ENCODE measurements at regions not wholly inside any gene's neighbourhood (a gene's known extent, or its start where the extent isn't known, plus 50 kb on each side); places are given as distances from the start of the nearest gene placed in this dataset.
A peak's percentile ranks its signal among the peaks of the same experiment; 100 is the strongest.

DNA sequence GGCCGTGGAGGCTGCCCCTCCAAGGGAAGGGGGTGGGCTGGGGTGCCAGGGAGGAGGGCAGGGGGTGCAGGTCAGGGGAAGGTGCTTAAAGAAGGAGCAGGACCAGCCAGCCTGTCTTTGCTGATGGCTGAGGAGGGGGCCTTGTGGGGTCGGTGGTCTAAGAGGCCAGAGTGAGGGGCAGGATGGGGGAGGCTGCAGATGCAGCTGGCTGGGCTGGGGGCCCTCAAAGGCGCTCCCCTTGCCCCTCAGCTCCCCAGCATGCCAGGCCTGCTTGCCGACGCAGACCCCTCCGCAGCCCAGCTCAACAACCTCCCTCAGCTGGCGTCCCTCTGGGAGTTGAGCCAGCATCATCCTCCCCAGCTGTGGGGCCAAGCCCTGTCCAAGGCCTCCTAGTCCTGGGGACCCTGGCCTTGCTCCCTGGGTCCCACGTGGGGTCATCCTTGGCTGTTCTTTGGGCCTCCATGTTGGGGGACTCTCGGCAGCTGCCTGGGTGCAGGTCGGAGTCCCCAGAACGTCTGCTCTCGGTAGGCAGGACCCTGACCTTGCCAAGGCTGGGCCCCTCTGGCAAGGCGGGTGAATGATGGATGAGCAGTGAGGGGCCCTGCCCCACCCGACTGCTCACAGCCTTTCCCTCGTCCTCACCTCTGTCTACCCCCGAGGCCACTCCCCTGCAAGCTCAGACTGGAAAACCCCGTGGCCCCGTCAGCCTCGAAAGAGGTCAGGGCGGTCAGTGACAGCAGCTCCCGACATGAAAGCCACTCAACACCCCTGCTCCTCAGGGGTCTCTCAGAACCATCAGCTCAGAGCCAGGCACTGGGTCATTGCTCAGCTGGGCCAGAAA lies 119.4 kb downstream of the FAM53A start:
- Mint-ChIP-seq H3K36me3 (no peaks in the 10 kb centered on the region), H3K4me3 (no peak overlapping the region), H3K4me1 (peaks cover 0 to 4% (median 2%) of the 10 kb centered on the region in 4 donors), H3K9me3 (no peaks in the 10 kb centered on the region), H3K27me3 (peaks cover 2% of the 10 kb centered on the region in 2 donors), H3K27ac (peak overlapping the region in 1 of 7 donors; percentile 70)
- no peaks in the 10 kb centered on the region for H3K27me3 ChIP-seq (ENCODE audit: insufficient read depth, low read length)
- H3K36me3 ChIP-seq (ENCODE audit: insufficient read depth, low read length): no peaks in the 10 kb centered on the region
- no peak overlapping the region for H3K4me3 ChIP-seq (ENCODE audit: low read length in 2 of 2)
- H3K9me3 ChIP-seq (ENCODE audit: control insufficient read depth in 1 of 2, low read length in 2 of 2): no peaks in the 10 kb centered on the region
- H3K4me1 ChIP-seq (ENCODE audit: insufficient read depth, low read length): peaks cover 10% of the 10 kb centered on the region
- peak in 1 of 5 donors; percentile 40 for DNase-seq
- H3K27ac ChIP-seq (ENCODE audit: low read depth, low read length): no peak overlapping the region
- POLR2A ChIA-PET (ENCODE audit: partially characterized antibody): interaction anchor here (1.2 kb wide), 1 partner anchor 15 kb away, joined by 3 read pairs; no protein-coding TSS in a partner anchor
- intact Hi-C loops (cut with micrococcal nuclease): no loop called here
- CTCF ChIA-PET (ENCODE audit: partially characterized antibody): no interaction called here

DNA sequence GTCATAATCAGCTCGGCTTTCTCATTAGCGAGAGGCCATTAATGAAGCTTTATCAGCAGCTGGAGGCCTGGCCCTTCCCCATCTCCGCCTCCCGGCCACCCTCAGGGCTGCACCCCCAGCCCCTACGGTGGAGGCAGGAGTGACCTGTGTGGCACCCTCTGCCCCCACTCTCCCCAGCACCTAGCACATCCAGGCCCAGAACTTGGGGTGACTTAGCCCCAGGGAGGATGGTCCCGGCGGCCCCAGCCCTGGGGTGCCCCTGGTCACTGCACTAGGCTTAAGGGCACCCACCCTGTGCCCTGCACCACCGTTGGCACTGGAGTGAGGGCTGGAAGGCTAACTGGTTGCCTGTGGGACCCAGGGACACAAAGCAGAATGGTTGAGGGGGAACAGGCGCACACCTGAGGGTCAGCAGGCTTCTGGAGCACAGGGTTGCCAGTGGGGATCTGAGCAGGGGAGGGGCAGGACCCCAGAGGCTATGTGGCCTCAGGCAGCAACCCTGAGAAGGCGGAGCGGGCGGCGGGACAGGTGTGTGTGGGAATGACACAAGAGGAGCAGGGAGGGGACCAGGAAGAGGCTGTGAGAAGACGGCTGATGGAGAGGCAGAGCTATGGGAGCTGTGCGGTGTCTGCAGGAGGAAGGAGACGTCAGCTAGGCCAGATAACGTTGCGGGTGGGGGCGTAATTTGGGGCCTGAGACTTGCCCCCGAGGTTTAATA lies 120.2 kb downstream of the FAM53A start:
- Histone ChIP-seq H3K9me3 (ENCODE audit: control insufficient read depth in 1 of 2, low read length in 2 of 2) (no peaks in the 10 kb centered on the region), H3K36me3 (ENCODE audit: insufficient read depth, low read length) (no peaks in the 10 kb centered on the region), H3K4me3 (ENCODE audit: low read length in 2 of 2) (no peak overlapping the region), H3K4me1 (ENCODE audit: insufficient read depth, low read length) (peaks cover 10% of the 10 kb centered on the region), H3K27ac (ENCODE audit: low read depth, low read length) (no peak overlapping the region), H3K27me3 (ENCODE audit: insufficient read depth, low read length) (no peaks in the 10 kb centered on the region)
- ChIA-PET CTCF (ENCODE audit: partially characterized antibody) (no interaction called here), POLR2A (ENCODE audit: partially characterized antibody) (no interaction called here)
- no peak overlapping the region for H3K27ac Mint-ChIP-seq
- peak in 1 of 5 donors; percentile 37 for DNase-seq
- peak overlapping the region in 1 of 8 donors; percentile 4 for H3K4me3 Mint-ChIP-seq
- H3K36me3 Mint-ChIP-seq: no peaks in the 10 kb centered on the region
- peaks cover 0 to 4% (median 2%) of the 10 kb centered on the region in 4 donors for H3K4me1 Mint-ChIP-seq
- H3K9me3 Mint-ChIP-seq: no peaks in the 10 kb centered on the region
- intact Hi-C loops (cut with micrococcal nuclease): no loop called here
- H3K27me3 Mint-ChIP-seq: peaks cover 2% of the 10 kb centered on the region in 2 donors

- no peaks in the 10 kb centered on the region for H3K9me3 Mint-ChIP-seq
- DNase-seq: peak in 1 of 5 donors; percentile 12
- Histone ChIP-seq H3K27ac (ENCODE audit: low read depth, low read length) (no peak overlapping the region), H3K4me3 (ENCODE audit: low read length in 2 of 2) (no peak overlapping the region), H3K27me3 (ENCODE audit: insufficient read depth, low read length) (no peaks in the 10 kb centered on the region), H3K9me3 (ENCODE audit: control insufficient read depth in 1 of 2, low read length in 2 of 2) (no peaks in the 10 kb centered on the region), H3K36me3 (ENCODE audit: insufficient read depth, low read length) (no peaks in the 10 kb centered on the region), H3K4me1 (ENCODE audit: insufficient read depth, low read length) (peaks cover 10% of the 10 kb centered on the region)
- H3K4me1 Mint-ChIP-seq: peaks cover 0 to 4% (median 2%) of the 10 kb centered on the region in 4 donors
- peaks cover 2% of the 10 kb centered on the region in 2 donors for H3K27me3 Mint-ChIP-seq
- H3K4me3 Mint-ChIP-seq: no peak overlapping the region
- POLR2A ChIA-PET (ENCODE audit: partially characterized antibody): no interaction called here
- H3K36me3 Mint-ChIP-seq: no peaks in the 10 kb centered on the region
- H3K27ac Mint-ChIP-seq: no peak overlapping the region
- CTCF ChIA-PET (ENCODE audit: partially characterized antibody): no interaction called here
- intact Hi-C loops (cut with micrococcal nuclease): no loop called here
These were observed 120.9 kb downstream of the FAM53A start for GRCh38 chr4:1563241-1563640.

- H3K36me3 ChIP-seq (ENCODE audit: insufficient read depth, low read length): no peaks in the 10 kb centered on the region
These were observed 121.3 kb downstream of the FAM53A start for GRCh38 chr4:1562771-1563170.

GRCh38 chr4:1562371-1562770 lies 121.7 kb downstream of the FAM53A start:
- ChIA-PET POLR2A (ENCODE audit: partially characterized antibody) (no interaction called here), CTCF (ENCODE audit: partially characterized antibody) (interaction anchor here (0.6 to 0.7 kb wide), 2 partner anchors 12 to 18 kb away, joined by 3 read pairs; no protein-coding TSS in a partner anchor)
- peaks cover 10% of the 10 kb centered on the region for H3K4me1 ChIP-seq (ENCODE audit: insufficient read depth, low read length)
- H3K9me3 Mint-ChIP-seq: no peaks in the 10 kb centered on the region
- H3K9me3 ChIP-seq (ENCODE audit: control insufficient read depth in 1 of 2, low read length in 2 of 2): no peaks in the 10 kb centered on the region
- no peak overlapping the region for H3K4me3 Mint-ChIP-seq
- no peaks in the 10 kb centered on the region for H3K36me3 Mint-ChIP-seq
- no peak overlapping the region for H3K27ac ChIP-seq (ENCODE audit: low read depth, low read length)
- no peaks in the 10 kb centered on the region for H3K27me3 ChIP-seq (ENCODE audit: insufficient read depth, low read length)
- H3K4me3 ChIP-seq (ENCODE audit: low read length in 2 of 2): no peak overlapping the region
- peaks cover 0 to 4% (median 2%) of the 10 kb centered on the region in 4 donors for H3K4me1 Mint-ChIP-seq
- H3K27me3 Mint-ChIP-seq: peaks cover 2% of the 10 kb centered on the region in 2 donors
- intact Hi-C loops (cut with micrococcal nuclease): no loop called here
- DNase-seq: peak in 1 of 5 donors; percentile 19
- H3K27ac Mint-ChIP-seq: no peak overlapping the region
- H3K36me3 ChIP-seq (ENCODE audit: insufficient read depth, low read length): no peaks in the 10 kb centered on the region

More at GRCh38 chr4:1562771-1563170, 121.3 kb downstream of the FAM53A start:
- Histone ChIP-seq H3K4me1 (ENCODE audit: insufficient read depth, low read length) (peaks cover 10% of the 10 kb centered on the region), H3K27me3 (ENCODE audit: insufficient read depth, low read length) (no peaks in the 10 kb centered on the region), H3K4me3 (ENCODE audit: low read length in 2 of 2) (no peak overlapping the region), H3K27ac (ENCODE audit: low read depth, low read length) (no peak overlapping the region), H3K9me3 (ENCODE audit: control insufficient read depth in 1 of 2, low read length in 2 of 2) (no peaks in the 10 kb centered on the region)
- H3K27me3 Mint-ChIP-seq: peaks cover 2% of the 10 kb centered on the region in 2 donors
- CTCF ChIA-PET (ENCODE audit: partially characterized antibody): no interaction called here
- H3K36me3 Mint-ChIP-seq: no peaks in the 10 kb centered on the region
- H3K4me1 Mint-ChIP-seq: peaks cover 0 to 4% (median 2%) of the 10 kb centered on the region in 4 donors
- H3K4me3 Mint-ChIP-seq: no peak overlapping the region
- DNase-seq: peak in 1 of 5 donors; percentile 5
- no peak overlapping the region for H3K27ac Mint-ChIP-seq
- POLR2A ChIA-PET (ENCODE audit: partially characterized antibody): no interaction called here
- intact Hi-C loops (cut with micrococcal nuclease): no loop called here
- no peaks in the 10 kb centered on the region for H3K9me3 Mint-ChIP-seq

DNA sequence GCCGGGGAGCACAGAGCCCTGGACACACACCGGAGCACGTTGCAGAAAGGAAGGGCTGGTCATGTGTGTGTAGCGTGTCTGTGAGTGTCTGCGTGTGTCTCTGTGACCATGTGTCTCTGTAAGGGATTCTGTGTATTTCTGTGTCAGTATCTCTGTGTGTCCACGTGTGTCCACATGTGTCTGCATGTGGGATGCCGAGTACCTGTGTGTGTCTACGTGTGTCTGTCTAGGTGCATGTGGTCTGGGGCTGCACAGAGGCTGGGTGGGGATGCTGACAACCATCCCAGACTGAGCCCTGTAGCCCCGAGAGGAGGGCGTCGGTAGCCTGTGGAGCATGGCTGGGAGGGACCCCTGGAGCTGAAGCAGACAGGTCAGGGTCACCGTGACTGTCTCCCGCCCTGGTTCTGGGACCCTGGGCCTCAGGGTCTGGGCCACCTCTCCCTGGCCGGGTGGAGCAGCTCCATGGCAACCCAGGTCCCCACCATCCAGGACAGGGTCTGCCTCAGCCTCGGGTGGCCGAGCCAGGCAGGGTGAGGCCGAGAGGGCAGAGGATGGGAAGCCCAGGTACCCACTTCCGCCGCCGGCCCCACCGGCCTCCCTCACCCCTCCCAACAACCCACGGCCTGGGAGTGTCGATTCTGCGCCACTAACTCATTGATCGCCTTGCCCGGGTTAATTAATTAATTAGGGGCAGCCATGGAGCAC lies 122.7 kb downstream of the FAM53A start:
- no peaks in the 10 kb centered on the region for H3K9me3 Mint-ChIP-seq
- Histone ChIP-seq H3K27ac (ENCODE audit: low read depth, low read length) (no peak overlapping the region), H3K27me3 (ENCODE audit: insufficient read depth, low read length) (no peaks in the 10 kb centered on the region), H3K9me3 (ENCODE audit: control insufficient read depth in 1 of 2, low read length in 2 of 2) (no peaks in the 10 kb centered on the region), H3K4me3 (ENCODE audit: low read length in 2 of 2) (no peak overlapping the region), H3K36me3 (ENCODE audit: insufficient read depth, low read length) (no peaks in the 10 kb centered on the region), H3K4me1 (ENCODE audit: insufficient read depth, low read length) (peaks cover 10% of the 10 kb centered on the region)
- H3K4me3 Mint-ChIP-seq: no peak overlapping the region
- CTCF ChIA-PET (ENCODE audit: partially characterized antibody): interaction anchor here (0.7 kb wide), 1 partner anchor 19 kb away, joined by 3 read pairs; no protein-coding TSS in a partner anchor
- POLR2A ChIA-PET (ENCODE audit: partially characterized antibody): no interaction called here
- no peaks in the 10 kb centered on the region for H3K36me3 Mint-ChIP-seq
- intact Hi-C loops (cut with micrococcal nuclease): no loop called here
- peak overlapping the region in 1 of 7 donors; percentile 9 for H3K27ac Mint-ChIP-seq
- peaks cover 7 to 8% of the 10 kb centered on the region in 2 donors for H3K27me3 Mint-ChIP-seq
- H3K4me1 Mint-ChIP-seq: peaks cover 0 to 4% (median 3%) of the 10 kb centered on the region in 4 donors
- DNase-seq: no peak

All from CD4-positive, alpha-beta memory T cell (primary cell).